Upper lobe of left lung (tissue), 6 donors: ENCODE measurements at regions not wholly inside any gene's neighbourhood (a gene's known extent, or its start where the extent isn't known, plus 50 kb on each side); places are given as distances from the start of the nearest gene placed in this dataset.

Experiments used
- ATAC-seq, 2 donors: fragments of 200-7000 bp; cut with Tn5 transposase; one replicate each; pipeline ENCODE4 v1.9.1; 2022; ENCODE audit warnings: mild to moderate bottlenecking in 2 of 2, moderate library complexity in 2 of 2; ENCODE audit not compliant: low FRiP score in 2 of 2
- DNase-seq, 2 donors: peaks; one replicate each; pipeline ENCODE4 v3.0.0-alpha.2; 2019 to 2020
- H3K27ac ChIP-seq, 4 donors: fragments of 200-600 bp; sonication (generic); one replicate each; pipeline ENCODE4 v1.5.1; 2016 to 2019
- H3K27me3 ChIP-seq, 4 donors: fragments of 200-600 bp; sonication (generic); one replicate each; pipeline ENCODE4 v1.5.1; 2017 to 2019
- H3K36me3 ChIP-seq, 4 donors: fragments of 200-600 bp; sonication (generic); one replicate each; pipeline ENCODE4 v1.5.1; 2016 to 2019
- H3K4me1 ChIP-seq, 4 donors: fragments of 200-600 bp; sonication (generic); one replicate each; pipeline ENCODE4 v1.5.1; 2018 to 2019
- H3K4me3 ChIP-seq, 4 donors: fragments of 200-600 bp; sonication (generic); one replicate each; pipeline ENCODE4 v1.5.1; 2017 to 2019; ENCODE audit warnings: mild to moderate bottlenecking in 2 of 4, moderate library complexity in 1 of 4
- H3K9me3 ChIP-seq, 4 donors: fragments of 200-600 bp; sonication (generic); one replicate each; pipeline ENCODE4 v1.5.1; 2018 to 2019
- EP300 ChIP-seq, 4 donors: sonication (generic); formaldehyde crosslinking; IDR thresholded peaks; one replicate each; pipeline ENCODE4 v1.5.1; 2017; ENCODE audit warnings: antibody characterized with exemption in 4 of 4, control low read depth in 2 of 4
- POLR2A ChIP-seq, 4 donors: fragments of 450-650 bp; IDR thresholded peaks; one replicate each; pipeline ENCODE4 v1.5.1; 2016 to 2017; ENCODE audit warnings: antibody characterized with exemption in 4 of 4, mild to moderate bottlenecking in 2 of 4
- POLR2AphosphoS5 ChIP-seq, 2 donors: sonication (generic); formaldehyde crosslinking; IDR thresholded peaks; one replicate each; pipeline ENCODE4 v1.5.1; 2017; ENCODE audit warnings: antibody characterized with exemption in 2 of 2
- WGBS, 2 donors: methylation state at CpG; one replicate each; pipeline ENCODE4 v1.1.5; 2017 to 2018; 5-methylcytosine and 5-hydroxymethylcytosine counted together
- TF ChIP-seq, protein P1 (sequence below), 6 experiments: fragments of 450-650 bp in 4 of 6; fragments of 200-600 bp in 2 of 6; sonication (generic) in 2 of 6; IDR thresholded peaks; one replicate each; pipeline ENCODE4 v1.5.1; 2016 to 2019; ENCODE audit warnings: antibody characterized with exemption in 6 of 6
- donor health status: DM: no; HTN: no; CAD: no; lungs with moderate emphysema.
- donor health status: DM: no; HTN: yes; CAD: no; lungs with severe emphysema.

- TF ChIP-seq EP300 (IDR thresholded peaks at IDR 0.05) (no peak), POLR2AphosphoS5 (IDR thresholded peaks at IDR 0.05) (no peak)
- TF ChIP-seq, protein P1, sequence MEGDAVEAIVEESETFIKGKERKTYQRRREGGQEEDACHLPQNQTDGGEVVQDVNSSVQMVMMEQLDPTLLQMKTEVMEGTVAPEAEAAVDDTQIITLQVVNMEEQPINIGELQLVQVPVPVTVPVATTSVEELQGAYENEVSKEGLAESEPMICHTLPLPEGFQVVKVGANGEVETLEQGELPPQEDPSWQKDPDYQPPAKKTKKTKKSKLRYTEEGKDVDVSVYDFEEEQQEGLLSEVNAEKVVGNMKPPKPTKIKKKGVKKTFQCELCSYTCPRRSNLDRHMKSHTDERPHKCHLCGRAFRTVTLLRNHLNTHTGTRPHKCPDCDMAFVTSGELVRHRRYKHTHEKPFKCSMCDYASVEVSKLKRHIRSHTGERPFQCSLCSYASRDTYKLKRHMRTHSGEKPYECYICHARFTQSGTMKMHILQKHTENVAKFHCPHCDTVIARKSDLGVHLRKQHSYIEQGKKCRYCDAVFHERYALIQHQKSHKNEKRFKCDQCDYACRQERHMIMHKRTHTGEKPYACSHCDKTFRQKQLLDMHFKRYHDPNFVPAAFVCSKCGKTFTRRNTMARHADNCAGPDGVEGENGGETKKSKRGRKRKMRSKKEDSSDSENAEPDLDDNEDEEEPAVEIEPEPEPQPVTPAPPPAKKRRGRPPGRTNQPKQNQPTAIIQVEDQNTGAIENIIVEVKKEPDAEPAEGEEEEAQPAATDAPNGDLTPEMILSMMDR (IDR thresholded peaks at IDR 0.05): peak in 1 of 6 experiments; percentile 9
- Histone ChIP-seq H3K4me1 (no peaks in the 10 kb centered on the region), H3K27me3 (no peaks in the 10 kb centered on the region), H3K36me3 (no peaks in the 10 kb centered on the region), H3K9me3 (no peaks in the 10 kb centered on the region), H3K4me3 (no peak overlapping the region), H3K27ac (no peak overlapping the region)
- DNase-seq (no peak), ATAC-seq (no peak)
- 82 to 88% methylated on average over 1 of the region's 1 CpG for WGBS, 2 donors
Observed at GRCh38 chr3:182052332-182052731, 340.6 kb downstream of the SOX2 start.

GRCh38 chr3:182052757-182053156, 341.0 kb downstream of the SOX2 start:
- no peak for DNase-seq

DNA sequence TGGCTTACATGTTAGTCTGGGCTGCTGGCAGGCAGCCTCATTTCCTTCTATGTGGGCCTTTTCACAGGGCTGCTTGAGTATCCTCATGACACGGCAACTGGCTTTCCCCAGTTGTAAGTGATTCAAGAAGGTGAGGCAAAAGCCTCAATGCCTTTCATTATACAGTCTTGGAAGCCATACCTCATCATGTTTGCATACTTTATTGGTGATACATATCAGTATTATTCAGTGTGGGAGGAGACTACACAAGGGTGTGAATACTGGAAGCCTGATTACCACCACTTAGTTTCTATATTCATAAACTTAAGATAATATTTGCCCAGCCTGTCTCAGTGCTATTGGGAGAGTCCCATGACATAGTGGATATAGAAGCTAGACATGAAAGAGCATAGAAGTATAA, 346.8 kb downstream of the SOX2 start:
- DNase-seq (no peak), ATAC-seq (no peak)
- H3K27ac ChIP-seq: no peak overlapping the region
- TF ChIP-seq EP300 (IDR thresholded peaks at IDR 0.05) (no peak), POLR2A (IDR thresholded peaks at IDR 0.05) (no peak)
- no peak overlapping the region for H3K4me3 ChIP-seq
- no peaks in the 10 kb centered on the region for H3K36me3 ChIP-seq
- no peaks in the 10 kb centered on the region for H3K4me1 ChIP-seq
- H3K27me3 ChIP-seq: no peaks in the 10 kb centered on the region
- no peaks in the 10 kb centered on the region for H3K9me3 ChIP-seq
- WGBS, 2 donors: 85 to 86% methylated on average over 1 of the region's 1 CpG

More at GRCh38 chr3:182052757-182053156, 341.0 kb downstream of the SOX2 start:
- Histone ChIP-seq H3K9me3 (no peaks in the 10 kb centered on the region), H3K27ac (no peak overlapping the region), H3K36me3 (no peaks in the 10 kb centered on the region), H3K4me1 (no peaks in the 10 kb centered on the region), H3K27me3 (no peaks in the 10 kb centered on the region), H3K4me3 (no peak overlapping the region)
- TF ChIP-seq POLR2AphosphoS5 (IDR thresholded peaks at IDR 0.05) (no peak), POLR2A (IDR thresholded peaks at IDR 0.05) (no peak), EP300 (IDR thresholded peaks at IDR 0.05) (no peak)
- TF ChIP-seq, protein P1 (IDR thresholded peaks at IDR 0.05): no peak
- ATAC-seq: no peak
- 87 to 91% methylated on average over 2 of the region's 2 CpGs for WGBS, 2 donors

GRCh38 chr3:182063742-182064141, 352.0 kb downstream of the SOX2 start:
- 46 to 60% methylated on average over 1 of the region's 1 CpG for WGBS, 2 donors
- Histone ChIP-seq H3K4me1 (no peaks in the 10 kb centered on the region), H3K9me3 (no peaks in the 10 kb centered on the region), H3K27me3 (no peaks in the 10 kb centered on the region), H3K4me3 (no peak overlapping the region), H3K27ac (no peak overlapping the region), H3K36me3 (no peaks in the 10 kb centered on the region)
- DNase-seq (no peak), ATAC-seq (no peak)
- TF ChIP-seq POLR2A (IDR thresholded peaks at IDR 0.05) (no peak), POLR2AphosphoS5 (IDR thresholded peaks at IDR 0.05) (no peak), EP300 (IDR thresholded peaks at IDR 0.05) (no peak)
- TF ChIP-seq, protein P1 (IDR thresholded peaks at IDR 0.05): no peak

DNA sequence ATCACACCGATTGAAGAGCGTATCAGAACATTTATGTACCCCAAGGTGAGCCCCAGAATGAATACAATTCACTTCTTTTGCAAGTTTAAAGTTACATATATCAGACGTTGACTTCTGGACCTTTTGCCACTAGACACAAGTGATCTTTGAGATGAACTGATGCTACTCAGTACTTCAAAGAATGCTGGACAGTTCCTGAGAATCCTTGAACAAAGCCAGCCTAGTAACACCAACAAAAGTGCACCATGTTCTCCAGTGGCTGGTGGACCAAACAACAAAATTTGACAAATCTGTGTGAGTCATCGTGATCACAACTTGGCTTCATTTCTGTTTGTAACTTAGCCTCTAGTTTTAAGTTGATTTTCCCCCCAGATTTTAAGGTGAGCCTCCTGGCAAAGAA, 355.7 kb downstream of the SOX2 start:
- Histone ChIP-seq H3K4me1 (no peaks in the 10 kb centered on the region), H3K9me3 (no peaks in the 10 kb centered on the region), H3K27me3 (no peaks in the 10 kb centered on the region), H3K27ac (no peak overlapping the region), H3K4me3 (no peak overlapping the region), H3K36me3 (no peaks in the 10 kb centered on the region)
- ATAC-seq: no peak
- no peak for DNase-seq
- TF ChIP-seq EP300 (IDR thresholded peaks at IDR 0.05): no peak
- no peak for TF ChIP-seq POLR2A (IDR thresholded peaks at IDR 0.05)
- TF ChIP-seq, protein P1 (IDR thresholded peaks at IDR 0.05): no peak
- TF ChIP-seq POLR2AphosphoS5 (IDR thresholded peaks at IDR 0.05): no peak
- 77 to 80% methylated on average over 4 of the region's 4 CpGs for WGBS, 2 donors
